Stomach (tissue), 8 donors: ENCODE measurements at regions not wholly inside any gene's neighbourhood (a gene's known extent, or its start where the extent isn't known, plus 50 kb on each side); places are given as distances from the start of the nearest gene placed in this dataset.

ENCODE experiments used
- DNase-seq, 2 donors: peaks; one replicate each; pipeline versions ENCODE4 v3.0.0 to v3.0.0-alpha.2; 2013 to 2019
- H3K27ac ChIP-seq, 5 donors: fragments of 200-600 bp in 4 of 5; sonication (generic) in 4 of 5; one replicate each; pipeline ENCODE4 v1.5.1; 2013 to 2019; ENCODE audit warnings: mild to moderate bottlenecking in 1 of 5, moderate library complexity in 1 of 5
- H3K27me3 ChIP-seq, 3 donors: fragments of 200-600 bp; sonication (generic); one replicate each; pipeline ENCODE4 v1.5.1; 2017 to 2019; ENCODE audit warnings: mixed run types in 1 of 3
- H3K36me3 ChIP-seq, 4 donors: fragments of 200-600 bp; sonication (generic); 1 replicate in 3 of 4; 2 replicates in 1 of 4; pipeline ENCODE4 v1.5.1; 2016 to 2019
- H3K4me1 ChIP-seq, 4 donors: fragments of 200-600 bp; sonication (generic); one replicate each; pipeline ENCODE4 v1.5.1; 2016 to 2019
- H3K4me3 ChIP-seq, 4 donors: fragments of 200-600 bp; sonication (generic) in 3 of 4; one replicate each; pipeline ENCODE4 v1.5.1; 2016 to 2019; ENCODE audit warnings: mild to moderate bottlenecking in 1 of 4
- H3K9me3 ChIP-seq, 4 donors: fragments of 200-600 bp; sonication (generic); one replicate each; pipeline ENCODE4 v1.5.1; 2016 to 2019
- CTCF ChIP-seq, 7 experiments: fragments of 450-650 bp in 4 of 7; fragments of 200-600 bp in 3 of 7; sonication (generic) in 3 of 7; IDR thresholded peaks; one replicate each; pipeline ENCODE4 v1.5.1; 2016 to 2019; ENCODE audit warnings: antibody characterized with exemption in 7 of 7, control low read depth in 2 of 7, mild to moderate bottlenecking in 1 of 7
- EP300 ChIP-seq: sonication (generic); formaldehyde crosslinking; IDR thresholded peaks from one replicate; pipeline ENCODE4 v1.6.1; 2017; ENCODE audit warnings: antibody characterized with exemption
- POLR2A ChIP-seq, 4 donors: fragments of 450-650 bp; IDR thresholded peaks; one replicate each; pipeline ENCODE4 v1.6.1; 2016; ENCODE audit warnings: antibody characterized with exemption in 4 of 4, control low read depth in 2 of 4, mild to moderate bottlenecking in 1 of 4, moderate library complexity in 1 of 4
- POLR2AphosphoS5 ChIP-seq, 3 donors: sonication (generic); formaldehyde crosslinking; IDR thresholded peaks; one replicate each; pipeline ENCODE4 v1.6.1; 2016; ENCODE audit warnings: antibody characterized with exemption in 3 of 3
- WGBS, 5 donors: extraction: QIAGEN DNeasy Blood & Tissue Kit in 3 of 5; methylation state at CpG; one replicate each; pipeline versions ENCODE4 v1.1.5 to v1.1.7; 2013 to 2018; 5-methylcytosine and 5-hydroxymethylcytosine counted together
- intact Hi-C: fragments of 100-400 bp; cut with DNase I; formaldehyde crosslinking; loops from one replicate; pipeline ENCODE4 v1.15.1; 2023; ENCODE audit warnings: low total_unique reads
- donor health status: healthy with polysubstance abuse.
- donor health status: Bipolar disorder and iron deficiency.
- donor health status: healthy.

- Histone ChIP-seq H3K36me3 (no peaks in the 10 kb centered on the region), H3K9me3 (peaks cover 0 to 1% (median 0%) of the 10 kb centered on the region in 4 donors), H3K4me3 (no peak overlapping the region), H3K27ac (no peak overlapping the region), H3K27me3 (no peaks in the 10 kb centered on the region), H3K4me1 (no peaks in the 10 kb centered on the region)
- WGBS, 5 donors: 84 to 95% (median 86%) methylated on average over 4 of the region's 4 CpGs
- no peak for DNase-seq
- TF ChIP-seq EP300 (no peak), CTCF (IDR thresholded peaks at IDR 0.05) (no peak), POLR2AphosphoS5 (IDR thresholded peaks at IDR 0.05) (no peak), POLR2A (IDR thresholded peaks at IDR 0.05) (no peak)
- intact Hi-C loops: no loop called here
These were observed 358.7 kb upstream of the NR3C2 start for GRCh38 chr4:148800940-148801339.

- no peaks in the 10 kb centered on the region for H3K36me3 ChIP-seq
- H3K27ac ChIP-seq: no peak overlapping the region
- TF ChIP-seq POLR2AphosphoS5 (IDR thresholded peaks at IDR 0.05) (no peak), POLR2A (IDR thresholded peaks at IDR 0.05) (no peak), EP300 (no peak), CTCF (IDR thresholded peaks at IDR 0.05) (no peak)
- no peak for DNase-seq
- H3K27me3 ChIP-seq: no peaks in the 10 kb centered on the region
- intact Hi-C loops: no loop called here
- no peaks in the 10 kb centered on the region for H3K9me3 ChIP-seq
- WGBS, 5 donors: 64 to 85% (median 67%) methylated on average over 1 of the region's 1 CpG
- no peak overlapping the region for H3K4me3 ChIP-seq
- H3K4me1 ChIP-seq: peaks cover 0 to 5% (median 0%) of the 10 kb centered on the region in 4 donors
These were observed 358.2 kb upstream of the NR3C2 start for GRCh38 chr4:148800336-148800885.

GRCh38 chr4:148795156-148795864, 353.1 kb upstream of the NR3C2 start:
- H3K27ac ChIP-seq: peak overlapping the region in 3 of 5 donors; percentile 22 to 62 (median 45)
- H3K36me3 ChIP-seq: no peaks in the 10 kb centered on the region
- 48 to 60% (median 52%) methylated on average over 7 of the region's 7 CpGs for WGBS, 5 donors
- H3K27me3 ChIP-seq: no peaks in the 10 kb centered on the region
- H3K4me3 ChIP-seq: no peak overlapping the region
- intact Hi-C loops: no loop called here
- DNase-seq: peak; percentile 76 to 81
- no peaks in the 10 kb centered on the region for H3K9me3 ChIP-seq
- TF ChIP-seq CTCF (IDR thresholded peaks at IDR 0.05): no peak
- TF ChIP-seq POLR2AphosphoS5 (IDR thresholded peaks at IDR 0.05): peak; percentile 14 to 92 (median 83)
- H3K4me1 ChIP-seq: peaks cover 0 to 7% (median 0%) of the 10 kb centered on the region in 4 donors

- no peak for DNase-seq
- H3K27me3 ChIP-seq: no peaks in the 10 kb centered on the region
- H3K4me1 ChIP-seq: peaks cover 0 to 13% (median 0%) of the 10 kb centered on the region in 4 donors
- 88 to 96% (median 92%) methylated on average over 2 of the region's 2 CpGs for WGBS, 5 donors
- no peaks in the 10 kb centered on the region for H3K9me3 ChIP-seq
- TF ChIP-seq EP300 (no peak), CTCF (IDR thresholded peaks at IDR 0.05) (no peak), POLR2AphosphoS5 (IDR thresholded peaks at IDR 0.05) (no peak), POLR2A (IDR thresholded peaks at IDR 0.05) (no peak)
- intact Hi-C loops: no loop called here
- no peak overlapping the region for H3K27ac ChIP-seq
- H3K36me3 ChIP-seq: no peaks in the 10 kb centered on the region
- H3K4me3 ChIP-seq: no peak overlapping the region
These were observed 351.0 kb upstream of the NR3C2 start for GRCh38 chr4:148793221-148793620.
